Superior temporal gyrus (tissue), 1 donor: ENCODE measurements at regions not wholly inside any gene's neighbourhood (a gene's known extent, or its start where the extent isn't known, plus 50 kb on each side); places are given as distances from the start of the nearest gene placed in this dataset.
"Not testable (repeated sequence)": the region's sequence is repeated elsewhere in the genome, so short reads cannot be mapped to it uniquely, and the experiment has no call there.

Experiments used
- DNase-seq: peaks from one replicate; pipeline ENCODE4 v3.0.0-alpha.2; 2016; ENCODE audit errors: extremely low spot score

DNA sequence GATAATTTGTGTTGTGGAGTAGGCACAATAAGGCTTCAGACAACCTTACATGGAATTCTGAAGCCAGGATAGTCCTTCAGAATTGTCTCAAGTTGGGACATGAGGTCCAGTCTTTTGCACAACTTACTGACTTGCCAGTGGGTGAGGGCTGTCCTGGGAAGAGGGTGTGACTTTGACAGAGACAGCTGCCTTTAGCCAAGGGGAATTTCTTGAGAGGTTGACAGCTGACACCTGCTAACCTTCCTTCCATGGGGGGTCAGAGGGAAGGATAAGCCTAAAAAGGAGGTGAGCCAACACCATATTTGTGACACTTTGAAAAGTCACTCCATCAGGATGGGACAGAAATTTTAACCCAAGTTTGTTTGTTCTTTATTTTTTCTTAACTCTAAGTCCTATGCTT lies 907.8 kb upstream of the CRIM1 start:
- no peak for DNase-seq

DNA sequence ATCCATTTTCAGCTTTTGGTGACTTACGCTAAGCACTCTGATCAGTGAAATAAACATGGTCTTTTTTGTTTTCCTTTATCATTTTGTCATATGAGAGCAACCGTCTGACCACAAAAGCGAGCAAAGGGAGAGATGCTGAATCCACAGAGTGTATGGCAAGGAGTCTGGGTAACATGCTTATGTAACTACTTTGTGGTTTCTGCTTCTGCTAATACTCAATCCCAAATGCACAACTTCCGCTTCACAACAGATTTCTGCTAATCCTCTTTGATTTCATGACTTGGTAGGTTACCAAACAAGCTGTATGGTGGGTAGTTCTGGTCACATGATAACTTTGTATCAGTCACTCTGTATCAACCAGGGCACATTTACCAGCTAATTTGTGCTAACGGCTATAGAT lies 908.4 kb upstream of the CRIM1 start:
- no peak for DNase-seq

DNA sequence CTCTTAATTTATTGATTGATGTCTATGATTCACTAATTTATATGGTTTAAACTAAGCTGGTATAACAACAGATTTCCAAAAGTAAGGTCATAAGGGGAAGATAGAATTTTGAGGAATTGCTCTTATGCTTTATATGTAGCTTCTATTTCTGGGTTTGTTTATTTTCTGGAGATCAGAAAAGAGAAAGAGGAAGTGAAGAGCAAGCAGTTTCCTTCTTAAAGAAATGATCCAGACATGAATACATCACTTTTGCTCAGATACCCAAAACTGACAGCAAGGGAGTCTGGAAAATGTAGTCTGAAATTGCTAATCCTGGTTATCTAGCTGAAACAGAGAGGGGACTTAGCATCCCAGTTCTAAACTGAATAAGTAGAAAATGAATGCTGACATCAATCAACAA lies 912.5 kb upstream of the CRIM1 start:
- no peak for DNase-seq

DNA sequence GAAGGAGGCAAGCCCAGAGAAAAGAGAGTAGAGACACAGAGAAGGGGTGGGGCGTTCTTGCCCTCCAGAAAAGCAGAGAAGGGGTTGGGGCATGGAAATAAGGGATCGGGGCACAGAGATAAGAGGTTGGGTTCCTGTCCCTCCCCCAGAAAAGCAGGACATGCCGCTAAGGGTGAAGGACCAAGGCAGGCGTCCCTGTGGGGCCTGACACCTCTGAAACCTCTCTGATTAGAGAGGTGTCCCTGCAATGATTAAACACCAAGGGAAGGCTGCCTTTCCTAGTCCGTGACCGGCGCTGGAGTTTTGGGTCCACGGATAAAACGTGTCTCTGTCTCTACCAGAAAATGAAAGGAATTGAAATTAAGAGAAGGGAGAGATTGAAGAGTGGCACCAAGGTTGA lies 914.0 kb upstream of the CRIM1 start:
- DNase-seq, result not testable (repeated sequence)

DNA sequence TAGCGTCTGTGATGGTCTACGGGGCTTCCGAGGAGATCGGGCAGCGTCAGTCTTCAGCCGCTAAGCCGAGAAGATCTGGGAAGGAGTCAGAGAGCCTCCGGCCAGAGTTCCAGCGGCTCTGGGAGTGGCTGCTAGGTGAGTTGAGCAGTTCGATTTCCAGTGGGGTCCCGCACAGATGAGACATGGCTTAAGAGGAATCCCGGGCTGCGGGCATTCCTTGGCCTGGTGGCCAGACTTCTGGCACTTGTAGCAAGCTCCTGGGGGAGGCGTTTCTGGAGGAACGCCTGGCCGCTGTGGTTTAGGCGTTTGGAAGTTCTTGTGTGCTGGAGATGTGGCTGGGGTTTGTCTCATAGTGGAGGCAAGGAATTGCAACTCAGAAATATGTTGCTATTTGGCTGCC lies 915.3 kb upstream of the CRIM1 start:
- DNase-seq, result not testable (repeated sequence)

DNA sequence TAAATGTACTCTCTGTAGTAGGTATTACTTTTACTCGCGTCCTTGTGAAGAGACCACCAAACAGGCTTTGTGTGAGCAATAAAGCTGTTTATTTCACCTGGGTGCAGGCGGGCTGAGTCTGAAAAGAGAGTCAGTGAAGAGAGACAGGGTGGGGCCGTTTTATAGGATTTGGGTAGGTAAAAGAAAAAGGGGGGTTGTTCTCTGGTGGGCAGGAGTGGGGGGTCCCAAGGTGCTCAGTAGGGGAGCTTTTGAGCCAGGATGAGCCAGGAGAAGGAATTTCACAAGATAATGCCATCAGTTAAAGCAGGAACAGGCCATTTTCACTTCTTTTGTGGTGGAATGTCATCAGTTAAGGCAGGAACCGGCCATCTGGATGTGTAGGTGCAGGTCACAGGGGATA lies 918.7 kb upstream of the CRIM1 start:
- not testable (repeated sequence) for DNase-seq

DNA sequence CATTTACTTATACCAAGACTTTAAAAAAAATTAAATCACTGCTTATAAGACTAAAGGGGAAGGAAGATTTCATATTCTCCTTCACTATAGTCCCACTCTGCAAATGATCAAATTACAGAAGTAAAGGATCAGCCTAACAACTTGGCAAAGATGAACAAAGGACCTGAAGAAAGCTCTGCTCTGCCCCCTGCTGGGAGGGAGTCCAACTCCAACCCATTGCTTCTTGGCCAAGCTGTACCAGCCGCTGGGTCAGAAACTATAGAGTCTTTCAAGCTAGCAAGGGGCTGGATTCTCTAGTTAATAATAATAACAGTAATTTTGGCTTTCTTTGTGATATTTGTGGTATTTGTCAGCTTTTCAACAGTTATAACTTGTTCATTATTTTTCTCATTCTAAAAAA lies 927.0 kb upstream of the CRIM1 start:
- peak; percentile 79 for DNase-seq

DNA sequence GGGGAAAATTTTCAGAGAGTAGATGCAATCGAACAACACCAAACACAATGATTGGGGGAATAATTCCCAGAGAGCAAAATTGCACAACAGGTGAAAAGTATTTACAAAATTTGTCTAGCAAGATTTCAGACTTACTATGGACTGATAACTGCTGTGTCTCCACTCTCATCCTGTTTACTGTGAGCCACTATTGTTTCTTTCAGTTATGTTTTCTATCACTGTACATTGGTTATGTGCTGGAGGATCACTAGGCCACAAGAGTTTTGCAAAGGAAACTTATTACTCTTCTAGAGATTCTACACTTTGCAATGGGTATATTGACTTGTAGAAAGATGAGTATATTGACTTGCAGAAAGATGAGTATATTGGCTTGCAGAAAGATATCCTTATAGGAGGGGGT lies 934.1 kb upstream of the CRIM1 start:
- no peak for DNase-seq

DNA sequence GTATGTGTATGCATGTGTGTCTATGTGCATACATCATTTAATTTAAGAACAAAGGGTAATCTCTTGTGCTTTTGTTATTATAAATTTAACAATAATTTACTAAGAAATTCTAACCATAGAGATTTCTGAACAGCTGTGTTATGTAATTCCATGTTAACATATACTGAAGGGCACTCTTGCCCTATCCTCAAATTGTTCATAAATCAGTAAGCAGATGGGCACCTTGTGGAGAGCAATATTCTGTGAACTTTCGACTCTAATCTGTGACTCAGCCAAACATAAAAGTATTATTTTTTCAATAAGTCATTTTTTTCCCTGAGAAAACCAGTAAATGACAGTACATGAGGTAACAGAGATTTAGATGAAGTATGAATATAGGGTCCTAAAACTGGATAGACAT lies 938.3 kb upstream of the CRIM1 start:
- DNase-seq, result no peak

DNA sequence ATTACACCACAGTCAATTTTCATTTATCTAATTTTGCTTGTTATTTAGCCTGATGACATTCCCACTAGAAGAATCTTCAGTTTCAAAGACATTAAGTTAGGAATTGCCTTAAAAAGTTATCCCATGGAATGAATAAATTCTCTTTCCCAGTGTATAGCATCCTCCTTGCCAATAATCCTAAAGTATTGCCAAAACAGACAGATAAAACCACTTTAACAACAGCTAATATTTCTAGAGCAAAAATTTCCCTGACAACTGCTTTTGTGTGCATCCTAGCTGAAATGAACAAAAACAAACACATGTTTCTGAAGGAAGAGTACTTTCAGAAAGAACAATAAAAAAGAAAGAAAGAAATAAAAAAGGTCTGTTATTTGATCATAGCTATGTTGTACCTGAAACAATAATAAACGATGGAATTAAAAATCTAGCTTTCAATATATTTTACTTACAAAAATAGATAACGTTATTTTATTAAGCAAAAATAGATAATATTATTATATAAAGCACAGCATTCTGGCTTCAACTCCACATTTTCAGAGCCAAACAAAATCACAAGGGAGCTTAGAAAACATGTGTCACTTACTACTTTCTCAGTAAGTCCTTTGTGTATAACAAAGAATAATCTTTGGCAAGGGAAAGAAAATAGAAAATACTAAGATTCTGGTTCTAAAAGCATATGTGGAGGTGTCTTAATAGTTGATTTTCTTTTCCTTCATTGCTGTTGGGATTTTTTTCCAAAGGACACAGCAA lies 939.0 kb upstream of the CRIM1 start:
- no peak for DNase-seq

DNA sequence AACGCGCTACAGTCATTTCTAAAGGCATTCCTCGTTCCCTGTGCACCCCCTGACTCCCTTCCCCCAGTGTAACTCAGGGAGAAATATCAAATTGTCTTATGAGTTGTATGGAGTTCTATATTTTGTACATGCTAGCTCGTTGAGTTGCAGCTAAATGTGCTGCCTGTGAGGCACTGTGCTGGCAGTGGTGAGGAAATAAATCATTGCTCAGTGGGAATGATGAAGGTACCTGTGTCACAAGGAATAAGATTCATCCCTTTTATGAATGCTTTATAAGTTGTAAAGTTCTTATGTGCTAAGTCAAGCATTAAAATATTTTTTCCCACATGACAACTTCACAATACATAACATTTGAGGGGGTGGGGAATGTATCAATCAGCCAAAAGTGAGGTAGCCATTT lies 939.6 kb upstream of the CRIM1 start:
- DNase-seq, result no peak

DNA sequence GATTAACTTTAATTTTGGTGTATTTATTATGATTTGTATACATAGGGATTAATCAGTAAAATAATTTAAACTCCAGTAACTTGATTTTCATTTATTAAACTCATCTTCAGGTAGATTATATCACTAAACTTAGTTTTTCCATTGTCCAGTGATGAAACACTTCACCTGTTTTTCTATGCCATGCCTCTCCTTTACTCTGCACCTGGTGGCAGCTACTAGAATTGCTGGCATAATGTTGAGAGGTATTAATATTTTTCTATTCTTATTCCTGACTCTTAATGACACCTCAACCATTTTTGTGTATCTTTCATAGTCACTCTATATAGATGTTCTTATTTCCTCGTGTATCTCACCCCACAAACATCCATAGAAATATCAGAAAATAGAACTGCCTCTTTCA lies 940.3 kb upstream of the CRIM1 start:
- DNase-seq, result no peak

DNA sequence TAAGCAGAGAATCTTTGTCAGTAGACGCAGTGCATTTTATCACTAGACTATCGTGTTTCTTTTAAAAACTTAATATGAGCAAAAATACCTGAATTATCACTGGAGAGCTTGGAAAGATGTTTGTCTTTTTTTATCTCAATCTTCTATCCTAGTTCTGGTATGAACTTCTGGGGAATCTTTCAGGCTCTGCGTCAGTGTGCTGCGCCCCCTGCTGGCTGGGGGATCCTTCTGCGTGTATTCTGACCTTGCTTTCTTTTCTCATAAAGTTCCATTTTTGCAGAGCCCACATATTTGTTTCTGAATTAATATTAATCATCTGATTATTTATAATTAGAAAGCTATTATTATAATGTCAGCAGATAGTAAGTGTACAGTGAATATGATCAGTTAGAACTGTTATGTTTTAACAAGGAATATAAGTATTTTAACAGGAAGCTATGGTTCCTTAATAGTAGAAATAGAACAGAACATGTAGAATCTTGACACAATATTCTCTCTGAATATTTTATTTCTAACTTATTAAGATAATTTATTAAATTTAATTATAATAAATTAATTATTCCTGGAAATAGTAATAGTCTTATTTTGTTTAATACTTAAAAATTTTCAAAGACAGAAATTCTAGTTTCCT lies 945.0 kb upstream of the CRIM1 start:
- DNase-seq, result peak; percentile 85

DNA sequence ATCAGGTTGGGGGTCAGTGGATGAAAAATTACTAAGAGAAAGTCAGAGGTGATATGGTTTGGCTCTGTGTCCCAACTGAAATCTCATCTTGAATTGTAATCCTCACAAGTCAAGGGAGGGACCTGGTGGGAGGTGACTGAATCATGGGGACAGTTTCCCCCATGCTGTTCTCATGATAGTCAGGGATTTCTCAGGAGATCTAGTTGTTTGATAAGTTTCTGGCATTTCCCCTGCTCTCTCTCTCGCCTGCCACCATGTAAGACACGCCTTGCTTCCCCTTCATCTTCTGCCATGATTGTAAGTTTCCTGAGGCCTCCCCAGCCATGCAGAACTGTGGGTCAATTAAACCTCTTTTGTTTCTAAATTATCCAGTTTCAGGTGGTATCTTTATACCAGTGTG lies 945.8 kb upstream of the CRIM1 start:
- DNase-seq, result no peak

DNA sequence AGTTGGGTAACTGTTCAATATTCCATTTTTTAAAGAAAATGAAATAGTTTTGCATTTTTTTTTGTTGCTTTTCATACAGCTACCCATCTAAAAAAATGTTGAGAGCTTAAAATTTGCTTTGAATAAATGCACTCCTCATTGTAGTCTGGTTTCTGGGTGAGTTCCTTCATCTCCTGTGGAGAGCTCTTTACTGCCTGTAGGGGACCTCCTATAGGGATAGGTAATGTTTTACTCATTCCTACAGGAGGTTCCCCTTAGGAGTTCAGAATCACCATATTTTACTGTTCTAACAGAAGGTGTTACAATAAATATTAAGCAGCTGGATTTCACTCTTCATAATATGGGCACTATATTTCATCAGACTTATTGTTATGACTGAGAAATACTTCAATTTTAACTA lies 947.3 kb upstream of the CRIM1 start:
- no peak for DNase-seq

DNA sequence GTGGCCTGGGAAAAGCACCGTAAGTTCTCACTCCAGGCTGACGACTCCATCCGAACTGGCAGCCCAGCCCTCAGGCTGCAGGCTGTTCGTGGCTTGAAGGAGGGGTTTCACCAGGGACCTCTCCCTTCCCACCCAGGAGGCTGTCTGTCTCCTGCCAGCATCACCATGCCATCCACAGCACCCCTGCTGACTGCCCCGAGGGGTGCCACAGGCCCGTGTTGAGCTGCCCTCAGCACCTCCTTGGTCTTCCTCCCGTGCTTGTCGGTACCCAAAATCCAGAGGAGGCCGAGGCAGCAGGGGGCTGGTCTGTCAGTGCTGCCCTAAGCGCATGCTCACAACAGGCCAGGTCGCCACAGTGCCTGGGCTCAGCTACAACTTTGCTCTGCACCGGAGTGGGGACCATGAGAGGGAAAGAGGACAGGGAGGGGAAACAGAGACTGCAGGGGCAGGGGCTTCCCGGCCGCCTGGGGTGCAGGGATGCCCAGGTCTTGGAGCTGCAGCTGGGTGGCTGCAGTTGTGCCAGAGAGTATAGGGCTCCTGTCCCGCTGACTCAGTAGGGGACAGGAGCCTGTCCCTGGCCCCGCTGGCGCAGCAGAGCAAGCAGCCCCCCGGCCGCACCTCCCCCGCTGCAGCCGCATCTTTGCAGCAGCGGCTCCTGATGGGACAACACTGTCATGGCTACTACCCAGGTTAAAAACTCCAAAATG lies 963.7 kb upstream of the CRIM1 start:
- DNase-seq, result no peak

DNA sequence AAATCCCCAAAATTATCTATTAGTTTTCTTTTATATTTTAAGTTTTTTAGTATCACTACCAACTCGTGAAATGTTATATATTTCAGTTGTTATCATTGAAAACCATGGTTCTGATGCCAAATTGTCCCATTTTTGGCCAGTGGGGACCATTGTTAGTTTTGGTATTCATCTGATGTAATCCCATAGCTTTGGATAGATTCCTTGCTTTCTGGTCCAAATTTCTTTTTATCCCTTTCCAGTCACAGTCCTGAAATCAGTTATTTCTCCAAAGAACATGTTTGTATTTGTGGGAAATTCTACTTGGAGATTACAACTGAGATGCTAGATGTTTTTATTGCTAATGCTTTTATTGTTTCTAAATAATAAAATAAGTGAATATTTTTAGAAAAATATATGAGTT lies 976.8 kb upstream of the CRIM1 start:
- no peak for DNase-seq

DNA sequence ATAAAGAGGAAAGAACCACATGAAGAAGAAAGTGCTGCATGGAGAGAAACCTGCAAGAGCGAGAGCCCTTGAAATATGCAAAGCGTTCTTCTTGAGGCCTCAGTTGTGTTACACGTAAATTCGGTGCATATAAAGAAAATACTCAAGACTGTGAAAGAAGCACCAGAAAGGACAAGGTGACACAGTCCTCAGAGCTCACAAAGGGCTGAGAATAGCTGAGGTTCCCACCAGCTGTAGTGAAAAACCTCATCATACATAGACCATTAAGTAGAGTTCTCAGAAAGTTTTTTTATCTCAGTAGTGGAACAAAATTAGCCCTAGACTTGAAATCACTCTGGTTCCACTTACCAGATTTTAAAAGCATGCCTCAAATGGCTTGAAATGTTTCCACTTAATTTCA lies 980.7 kb upstream of the CRIM1 start:
- DNase-seq, result no peak

DNA sequence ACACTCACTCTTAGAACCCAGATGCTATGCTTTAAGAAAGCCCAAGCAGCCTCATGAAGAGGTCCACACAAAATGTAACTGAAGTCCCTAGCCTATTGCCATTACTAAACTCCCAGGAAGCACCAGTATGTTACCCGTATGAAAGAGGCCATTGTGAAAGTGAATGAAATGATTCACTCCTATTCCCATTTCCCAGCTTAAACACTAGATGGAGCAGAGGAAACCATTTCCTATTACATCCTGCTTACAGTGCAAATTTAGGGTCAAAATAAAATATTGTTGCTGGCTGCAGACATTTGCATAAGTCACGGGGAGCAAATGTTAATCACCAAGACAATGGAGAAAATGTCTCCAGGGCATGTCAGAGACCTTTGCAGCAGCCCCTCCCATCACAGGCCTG lies 989.7 kb upstream of the CRIM1 start:
- no peak for DNase-seq

DNA sequence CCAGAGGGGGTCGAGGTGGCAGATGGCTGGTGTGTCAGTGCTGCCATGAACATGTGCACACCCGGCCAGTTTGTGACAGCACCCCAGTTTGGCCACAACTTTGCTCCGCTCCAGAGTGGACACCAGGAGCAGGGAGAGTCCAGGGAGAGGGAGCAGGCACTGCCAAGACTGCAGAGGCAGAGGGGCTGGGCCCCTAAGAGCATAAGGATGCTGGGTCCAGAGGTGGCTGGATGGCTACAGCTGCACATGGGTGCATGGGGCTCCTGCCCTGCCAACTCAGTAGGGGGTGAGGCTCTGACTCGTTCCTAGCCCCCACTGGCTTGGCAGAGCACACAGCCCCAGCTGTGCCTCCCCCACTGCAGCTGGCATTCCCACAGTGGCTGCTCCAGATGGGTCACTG lies 999.2 kb upstream of the CRIM1 start:
- no peak for DNase-seq

DNA sequence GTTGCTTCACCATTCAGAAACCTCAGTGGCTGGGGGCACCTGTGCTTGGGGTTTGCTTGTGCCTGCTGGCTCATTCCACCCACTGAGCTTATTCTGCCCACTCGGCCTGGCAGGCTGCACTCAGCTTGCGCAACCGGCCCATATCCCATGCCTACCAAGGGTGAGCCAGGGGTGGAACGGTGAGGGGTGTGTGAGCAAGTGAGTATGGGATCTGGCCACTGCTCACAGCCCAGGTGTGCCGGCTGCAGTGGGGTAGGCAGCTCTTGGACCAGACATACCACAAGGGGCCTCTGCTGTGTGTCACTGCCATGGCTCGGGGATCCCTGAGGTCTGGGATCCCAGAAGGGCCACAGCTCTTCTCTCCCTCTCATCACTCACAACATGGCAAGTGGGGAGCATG lies 1000.5 kb upstream of the CRIM1 start:
- DNase-seq, result no peak

DNA sequence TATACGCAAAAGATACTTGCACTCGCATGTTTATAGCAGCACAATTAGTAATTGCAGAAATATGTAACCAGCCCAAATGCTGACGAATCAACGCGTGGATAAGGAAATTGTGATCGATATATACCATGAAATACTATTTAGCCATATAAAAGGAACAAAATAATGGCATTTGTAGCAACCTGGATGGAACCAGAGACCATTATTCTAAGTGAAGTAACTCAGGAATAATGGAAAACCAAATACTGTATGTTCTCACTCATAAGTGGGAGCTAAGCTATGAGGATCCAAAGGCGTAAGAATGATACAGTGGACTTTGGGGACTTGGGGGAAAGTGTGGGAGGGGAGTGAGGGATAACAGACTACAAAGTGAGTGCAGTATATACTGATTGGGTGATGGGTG lies 1008.0 kb upstream of the CRIM1 start:
- no peak for DNase-seq

DNA sequence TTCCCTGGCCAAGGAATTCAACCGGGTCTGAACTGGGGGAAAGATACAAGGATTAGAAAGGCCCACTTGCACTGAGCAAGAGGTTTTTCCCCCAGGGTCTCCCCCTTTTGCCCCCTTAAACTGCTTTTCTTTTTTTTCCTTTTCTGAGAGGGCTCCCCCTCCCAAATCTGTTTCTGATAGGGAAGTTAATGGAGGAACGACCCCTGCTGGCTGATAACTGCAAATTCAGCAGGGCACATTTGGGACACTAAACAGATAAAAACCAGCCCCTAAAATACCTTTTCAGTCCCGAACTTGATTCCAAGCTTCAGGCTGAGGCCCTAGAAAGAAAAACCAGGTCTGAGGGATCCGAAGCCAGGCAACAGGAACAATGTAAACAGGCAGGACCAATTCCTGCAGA lies 1012.4 kb upstream of the CRIM1 start:
- no peak for DNase-seq
